HEK293T (cell line): ENCODE measurements at regions not wholly inside any gene's neighbourhood (a gene's known extent, or its start where the extent isn't known, plus 50 kb on each side); places are given as distances from the start of the nearest gene placed in this dataset.

Source experiments
- BHLHE40 ChIP-seq: fragments of 450-650 bp; IDR thresholded peaks from 2 replicates; pipeline ENCODE4 v1.6.1; 2016; ENCODE audit warnings: mild to moderate bottlenecking, moderate library complexity, borderline replicate concordance
- FOXA1 ChIP-seq: fragments of 450-650 bp; IDR thresholded peaks from 2 replicates; pipeline ENCODE4 v1.6.1; 2016; ENCODE audit warnings: mild to moderate bottlenecking
- FOXK2 ChIP-seq: fragments of 450-650 bp; IDR thresholded peaks from 2 replicates; pipeline ENCODE4 v1.6.1; 2016; ENCODE audit warnings: mild to moderate bottlenecking
- FOXM1 ChIP-seq: fragments of 450-650 bp; IDR thresholded peaks from 2 replicates; pipeline ENCODE4 v1.6.1; 2017; ENCODE audit warnings: mild to moderate bottlenecking, borderline replicate concordance
- PKNOX1 ChIP-seq: fragments of 450-650 bp; IDR thresholded peaks from 2 replicates; pipeline ENCODE4 v1.6.1; 2016
- SUZ12 ChIP-seq: fragments of 450-650 bp; IDR thresholded peaks from 2 replicates; pipeline ENCODE4 v1.6.1; 2016; ENCODE audit warnings: mild to moderate bottlenecking

- TF ChIP-seq FOXA1 (no peak), FOXM1 (no peak), FOXK2 (no peak), PKNOX1 (no peak), BHLHE40 (no peak), SUZ12 (no peak)
Measured at GRCh38 chr13:69198706-69199105, 908.9 kb upstream of the ATXN8OS start.
